ENCODE measurements at regions not wholly inside any gene's neighbourhood (a gene's known extent, or its start where the extent isn't known, plus 50 kb on each side); places are given as distances from the start of the nearest gene placed in this dataset.

GRCh38 chr6:120303527-120303926 is 954.0 kb upstream of the MAN1A1 start:
- CTCF ChIA-PET: interaction anchor here (1.0 kb wide), 1 partner anchor 525 kb away, joined by 3 read pairs; no protein-coding TSS in a partner anchor
- Mint-ChIP-seq H3K4me3 (ENCODE audit: unreplicated experiment) (no peak overlapping the region), H3K27ac (ENCODE audit: low read depth, unreplicated experiment) (no peak overlapping the region), H3K4me1 (ENCODE audit: insufficient read depth, unreplicated experiment) (no peaks in the 10 kb centered on the region), H3K36me3 (ENCODE audit: insufficient read depth, unreplicated experiment) (no peaks in the 10 kb centered on the region), H3K27me3 (ENCODE audit: insufficient read depth, unreplicated experiment) (peaks cover 37% of the 10 kb centered on the region), H3K9me3 (ENCODE audit: unreplicated experiment) (no peaks in the 10 kb centered on the region)
- BruUV-seq (replicated peaks): no TSS peak
- POLR2A ChIA-PET: no interaction called here
- no peak for TF ChIP-seq CTCF (IDR thresholded peaks at IDR 0.05; ENCODE audit: unreplicated experiment)
- no peak for DNase-seq (ENCODE audit: unreplicated experiment)
- intact Hi-C loops (cut with micrococcal nuclease): no loop called here

- no peak for DNase-seq (ENCODE audit: unreplicated experiment)
- Mint-ChIP-seq H3K27ac (ENCODE audit: low read depth, unreplicated experiment) (no peak overlapping the region), H3K4me1 (ENCODE audit: insufficient read depth, unreplicated experiment) (no peaks in the 10 kb centered on the region), H3K9me3 (ENCODE audit: unreplicated experiment) (no peaks in the 10 kb centered on the region), H3K36me3 (ENCODE audit: insufficient read depth, unreplicated experiment) (no peaks in the 10 kb centered on the region), H3K27me3 (ENCODE audit: insufficient read depth, unreplicated experiment) (peaks cover 29% of the 10 kb centered on the region), H3K4me3 (ENCODE audit: unreplicated experiment) (no peak overlapping the region)
- intact Hi-C loops (cut with micrococcal nuclease): no loop called here
- TF ChIP-seq CTCF (IDR thresholded peaks at IDR 0.05; ENCODE audit: unreplicated experiment): no peak
- BruUV-seq (replicated peaks): no TSS peak
- ChIA-PET CTCF (no interaction called here), POLR2A (interaction anchor here (0.7 kb wide), 1 partner anchor 127 kb away, joined by 3 read pairs; no protein-coding TSS in a partner anchor)
Observed at GRCh38 chr6:120302041-120302440, 952.5 kb upstream of the MAN1A1 start.

GRCh38 chr6:120290964-120291363 is 941.4 kb upstream of the MAN1A1 start:
- Mint-ChIP-seq H3K27ac (ENCODE audit: low read depth, unreplicated experiment) (no peak overlapping the region), H3K36me3 (ENCODE audit: insufficient read depth, unreplicated experiment) (no peaks in the 10 kb centered on the region), H3K9me3 (ENCODE audit: unreplicated experiment) (peaks cover 8% of the 10 kb centered on the region), H3K4me3 (ENCODE audit: unreplicated experiment) (no peak overlapping the region), H3K4me1 (ENCODE audit: insufficient read depth, unreplicated experiment) (no peaks in the 10 kb centered on the region), H3K27me3 (ENCODE audit: insufficient read depth, unreplicated experiment) (no peaks in the 10 kb centered on the region)
- no peak for TF ChIP-seq CTCF (IDR thresholded peaks at IDR 0.05; ENCODE audit: unreplicated experiment)
- no TSS peak for BruUV-seq (replicated peaks)
- CTCF ChIA-PET: interaction anchor here (0.5 to 0.7 kb wide), 2 partner anchors 940 to 978 kb away, joined by 3 read pairs; no protein-coding TSS in a partner anchor
- no peak for DNase-seq (ENCODE audit: unreplicated experiment)
- POLR2A ChIA-PET: interaction anchor here (0.7 kb wide), 1 partner anchor 1044 kb away, joined by 3 read pairs; no protein-coding TSS in a partner anchor
- intact Hi-C loops (cut with micrococcal nuclease): no loop called here

GRCh38 chr6:120282005-120282404 is 932.4 kb upstream of the MAN1A1 start:
- Mint-ChIP-seq H3K4me3 (ENCODE audit: unreplicated experiment) (no peak overlapping the region), H3K4me1 (ENCODE audit: insufficient read depth, unreplicated experiment) (no peaks in the 10 kb centered on the region), H3K27me3 (ENCODE audit: insufficient read depth, unreplicated experiment) (no peaks in the 10 kb centered on the region), H3K27ac (ENCODE audit: low read depth, unreplicated experiment) (no peak overlapping the region), H3K36me3 (ENCODE audit: insufficient read depth, unreplicated experiment) (no peaks in the 10 kb centered on the region), H3K9me3 (ENCODE audit: unreplicated experiment) (no peaks in the 10 kb centered on the region)
- intact Hi-C loops (cut with micrococcal nuclease): no loop called here
- CTCF ChIA-PET: interaction anchor here (0.5 to 0.6 kb wide), 2 partner anchors 38 to 106 kb away, joined by 3 read pairs; no protein-coding TSS in a partner anchor
- BruUV-seq (replicated peaks): no TSS peak
- no peak for DNase-seq (ENCODE audit: unreplicated experiment)
- TF ChIP-seq CTCF (IDR thresholded peaks at IDR 0.05; ENCODE audit: unreplicated experiment): no peak
- POLR2A ChIA-PET: no interaction called here
